ENCODE measurements at regions not wholly inside any gene's neighbourhood (a gene's known extent, or its start where the extent isn't known, plus 50 kb on each side); places are given as distances from the start of the nearest gene placed in this dataset.

DNA sequence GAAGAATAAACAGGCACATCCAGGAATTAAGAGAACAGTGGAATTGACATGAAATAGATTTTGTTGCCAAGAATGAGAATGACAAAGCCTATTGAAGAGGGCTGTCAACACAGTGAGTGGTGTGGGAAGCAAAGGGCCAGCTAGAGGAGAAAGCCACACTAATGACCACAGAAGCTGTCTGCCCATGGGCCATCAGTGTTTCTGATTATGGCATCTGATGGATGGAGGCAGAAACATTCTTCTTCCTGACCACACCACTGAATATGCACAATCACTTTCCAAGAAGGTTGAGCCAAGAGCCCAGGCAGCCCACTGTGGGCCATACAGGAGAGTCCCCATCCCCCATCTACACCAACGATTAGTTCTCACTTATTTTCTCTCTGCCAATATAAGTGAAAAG is 146.0 kb upstream of the SH3BP4 start:
- TF ChIP-seq BCL11A (IDR thresholded peaks at IDR 0.05; ENCODE audit: low read depth, low read length) (no peak), LARP7 (IDR thresholded peaks at IDR 0.05) (no peak), IRF4 (IDR thresholded peaks at IDR 0.05; ENCODE audit: low read depth, low read length) (no peak), EZH2 (IDR thresholded peaks at IDR 0.05; ENCODE audit: borderline replicate concordance, control insufficient read depth, low read depth, low read length) (no peak), POLR2A (IDR thresholded peaks at IDR 0.05; ENCODE audit: low read depth, low read length) (no peak), CHD2 (IDR thresholded peaks at IDR 0.05; ENCODE audit: borderline replicate concordance, low read depth, low read length) (no peak)
- TF ChIP-seq, protein P1, sequence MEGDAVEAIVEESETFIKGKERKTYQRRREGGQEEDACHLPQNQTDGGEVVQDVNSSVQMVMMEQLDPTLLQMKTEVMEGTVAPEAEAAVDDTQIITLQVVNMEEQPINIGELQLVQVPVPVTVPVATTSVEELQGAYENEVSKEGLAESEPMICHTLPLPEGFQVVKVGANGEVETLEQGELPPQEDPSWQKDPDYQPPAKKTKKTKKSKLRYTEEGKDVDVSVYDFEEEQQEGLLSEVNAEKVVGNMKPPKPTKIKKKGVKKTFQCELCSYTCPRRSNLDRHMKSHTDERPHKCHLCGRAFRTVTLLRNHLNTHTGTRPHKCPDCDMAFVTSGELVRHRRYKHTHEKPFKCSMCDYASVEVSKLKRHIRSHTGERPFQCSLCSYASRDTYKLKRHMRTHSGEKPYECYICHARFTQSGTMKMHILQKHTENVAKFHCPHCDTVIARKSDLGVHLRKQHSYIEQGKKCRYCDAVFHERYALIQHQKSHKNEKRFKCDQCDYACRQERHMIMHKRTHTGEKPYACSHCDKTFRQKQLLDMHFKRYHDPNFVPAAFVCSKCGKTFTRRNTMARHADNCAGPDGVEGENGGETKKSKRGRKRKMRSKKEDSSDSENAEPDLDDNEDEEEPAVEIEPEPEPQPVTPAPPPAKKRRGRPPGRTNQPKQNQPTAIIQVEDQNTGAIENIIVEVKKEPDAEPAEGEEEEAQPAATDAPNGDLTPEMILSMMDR (IDR thresholded peaks at IDR 0.05 in 2 of 3, conservative IDR thresholded peaks at IDR 0.05 in 1 of 3; ENCODE audit: control insufficient read depth in 2 of 3, extremely low read depth in 1 of 3, insufficient read depth in 1 of 3, low read depth in 3 of 3, low read length in 3 of 3), result no peak
- TF ChIP-seq, protein P2, sequence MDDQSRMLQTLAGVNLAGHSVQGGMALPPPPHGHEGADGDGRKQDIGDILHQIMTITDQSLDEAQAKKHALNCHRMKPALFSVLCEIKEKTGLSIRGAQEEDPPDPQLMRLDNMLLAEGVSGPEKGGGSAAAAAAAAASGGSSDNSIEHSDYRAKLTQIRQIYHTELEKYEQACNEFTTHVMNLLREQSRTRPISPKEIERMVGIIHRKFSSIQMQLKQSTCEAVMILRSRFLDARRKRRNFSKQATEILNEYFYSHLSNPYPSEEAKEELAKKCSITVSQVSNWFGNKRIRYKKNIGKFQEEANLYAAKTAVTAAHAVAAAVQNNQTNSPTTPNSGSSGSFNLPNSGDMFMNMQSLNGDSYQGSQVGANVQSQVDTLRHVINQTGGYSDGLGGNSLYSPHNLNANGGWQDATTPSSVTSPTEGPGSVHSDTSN (IDR thresholded peaks at IDR 0.05; ENCODE audit: insufficient replicate concordance, low read depth, low read length), result no peak
- TF ChIP-seq, protein P3, sequence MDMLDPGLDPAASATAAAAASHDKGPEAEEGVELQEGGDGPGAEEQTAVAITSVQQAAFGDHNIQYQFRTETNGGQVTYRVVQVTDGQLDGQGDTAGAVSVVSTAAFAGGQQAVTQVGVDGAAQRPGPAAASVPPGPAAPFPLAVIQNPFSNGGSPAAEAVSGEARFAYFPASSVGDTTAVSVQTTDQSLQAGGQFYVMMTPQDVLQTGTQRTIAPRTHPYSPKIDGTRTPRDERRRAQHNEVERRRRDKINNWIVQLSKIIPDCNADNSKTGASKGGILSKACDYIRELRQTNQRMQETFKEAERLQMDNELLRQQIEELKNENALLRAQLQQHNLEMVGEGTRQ (IDR thresholded peaks at IDR 0.05; ENCODE audit: borderline replicate concordance, low read depth, low read length), result no peak
- TF ChIP-seq, protein P4, sequence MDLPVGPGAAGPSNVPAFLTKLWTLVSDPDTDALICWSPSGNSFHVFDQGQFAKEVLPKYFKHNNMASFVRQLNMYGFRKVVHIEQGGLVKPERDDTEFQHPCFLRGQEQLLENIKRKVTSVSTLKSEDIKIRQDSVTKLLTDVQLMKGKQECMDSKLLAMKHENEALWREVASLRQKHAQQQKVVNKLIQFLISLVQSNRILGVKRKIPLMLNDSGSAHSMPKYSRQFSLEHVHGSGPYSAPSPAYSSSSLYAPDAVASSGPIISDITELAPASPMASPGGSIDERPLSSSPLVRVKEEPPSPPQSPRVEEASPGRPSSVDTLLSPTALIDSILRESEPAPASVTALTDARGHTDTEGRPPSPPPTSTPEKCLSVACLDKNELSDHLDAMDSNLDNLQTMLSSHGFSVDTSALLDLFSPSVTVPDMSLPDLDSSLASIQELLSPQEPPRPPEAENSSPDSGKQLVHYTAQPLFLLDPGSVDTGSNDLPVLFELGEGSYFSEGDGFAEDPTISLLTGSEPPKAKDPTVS (IDR thresholded peaks at IDR 0.05; ENCODE audit: low read depth, low read length), result no peak
- TF ChIP-seq, protein P5, sequence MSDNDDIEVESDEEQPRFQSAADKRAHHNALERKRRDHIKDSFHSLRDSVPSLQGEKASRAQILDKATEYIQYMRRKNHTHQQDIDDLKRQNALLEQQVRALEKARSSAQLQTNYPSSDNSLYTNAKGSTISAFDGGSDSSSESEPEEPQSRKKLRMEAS (IDR thresholded peaks at IDR 0.05; ENCODE audit: low read depth, low read length), result no peak
